ENCODE measurements at regions not wholly inside any gene's neighbourhood (a gene's known extent, or its start where the extent isn't known, plus 50 kb on each side); places are given as distances from the start of the nearest gene placed in this dataset.

DNA sequence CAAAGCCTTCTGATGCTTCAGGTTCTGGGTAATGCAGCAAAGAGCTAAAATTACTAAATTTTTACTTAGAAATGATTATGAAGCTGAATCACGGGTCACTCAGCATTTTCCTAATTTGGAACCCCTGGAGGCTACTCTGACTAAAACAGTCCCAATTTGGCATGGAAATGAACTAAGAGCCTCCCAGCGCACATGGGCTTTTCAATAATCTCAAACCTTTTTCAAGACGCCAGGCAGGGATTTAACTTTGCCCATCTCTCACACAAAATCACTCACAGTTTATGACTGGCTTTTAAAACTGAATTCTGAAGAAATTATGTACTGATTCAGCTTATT lies 68.3 kb downstream of the LLPH start:
- TF ChIP-seq, protein P1, sequence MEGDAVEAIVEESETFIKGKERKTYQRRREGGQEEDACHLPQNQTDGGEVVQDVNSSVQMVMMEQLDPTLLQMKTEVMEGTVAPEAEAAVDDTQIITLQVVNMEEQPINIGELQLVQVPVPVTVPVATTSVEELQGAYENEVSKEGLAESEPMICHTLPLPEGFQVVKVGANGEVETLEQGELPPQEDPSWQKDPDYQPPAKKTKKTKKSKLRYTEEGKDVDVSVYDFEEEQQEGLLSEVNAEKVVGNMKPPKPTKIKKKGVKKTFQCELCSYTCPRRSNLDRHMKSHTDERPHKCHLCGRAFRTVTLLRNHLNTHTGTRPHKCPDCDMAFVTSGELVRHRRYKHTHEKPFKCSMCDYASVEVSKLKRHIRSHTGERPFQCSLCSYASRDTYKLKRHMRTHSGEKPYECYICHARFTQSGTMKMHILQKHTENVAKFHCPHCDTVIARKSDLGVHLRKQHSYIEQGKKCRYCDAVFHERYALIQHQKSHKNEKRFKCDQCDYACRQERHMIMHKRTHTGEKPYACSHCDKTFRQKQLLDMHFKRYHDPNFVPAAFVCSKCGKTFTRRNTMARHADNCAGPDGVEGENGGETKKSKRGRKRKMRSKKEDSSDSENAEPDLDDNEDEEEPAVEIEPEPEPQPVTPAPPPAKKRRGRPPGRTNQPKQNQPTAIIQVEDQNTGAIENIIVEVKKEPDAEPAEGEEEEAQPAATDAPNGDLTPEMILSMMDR (IDR thresholded peaks at IDR 0.05): no peak
- TF ChIP-seq POLR2A (IDR thresholded peaks at IDR 0.05): no peak
